ENCODE measurements at regions not wholly inside any gene's neighbourhood (a gene's known extent, or its start where the extent isn't known, plus 50 kb on each side); places are given as distances from the start of the nearest gene placed in this dataset.

DNA sequence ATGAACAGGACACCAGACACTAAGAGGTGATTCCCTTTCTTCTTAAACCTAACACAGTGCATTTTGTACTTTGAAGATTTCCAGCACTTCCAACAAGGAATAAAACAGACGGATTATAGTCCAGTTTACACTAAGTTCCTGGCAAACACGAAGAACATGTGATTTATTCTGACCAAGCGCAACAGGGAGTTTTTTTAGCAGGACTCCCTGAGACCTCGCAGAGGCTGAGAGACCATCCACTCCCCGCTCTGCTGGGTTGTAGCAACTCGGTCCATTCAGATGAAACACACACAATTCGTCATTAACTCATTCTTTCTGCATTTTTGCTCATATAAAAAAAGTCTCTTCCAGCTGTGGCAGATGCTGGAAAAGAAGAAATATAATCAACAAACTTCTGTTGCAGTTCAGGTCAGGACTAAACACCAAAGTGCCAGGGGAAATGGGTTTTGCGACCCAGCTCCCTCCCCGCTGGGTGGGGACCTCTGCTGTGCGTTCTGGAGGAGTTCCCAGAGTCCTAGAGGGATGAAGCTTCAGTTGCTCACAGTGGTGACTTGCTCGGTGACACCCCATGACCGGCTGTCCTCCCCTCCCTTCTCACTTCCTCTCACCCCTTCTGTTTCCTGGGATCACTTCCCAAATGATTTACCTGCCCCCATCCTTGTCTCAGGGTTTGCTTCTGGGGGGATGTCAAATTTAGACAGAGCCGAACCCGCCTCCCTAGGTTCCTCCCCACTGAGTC lies 52.5 kb downstream of the KCNF1 start:
- DNase-seq (ENCODE audit: low spot score) = no peak

DNA sequence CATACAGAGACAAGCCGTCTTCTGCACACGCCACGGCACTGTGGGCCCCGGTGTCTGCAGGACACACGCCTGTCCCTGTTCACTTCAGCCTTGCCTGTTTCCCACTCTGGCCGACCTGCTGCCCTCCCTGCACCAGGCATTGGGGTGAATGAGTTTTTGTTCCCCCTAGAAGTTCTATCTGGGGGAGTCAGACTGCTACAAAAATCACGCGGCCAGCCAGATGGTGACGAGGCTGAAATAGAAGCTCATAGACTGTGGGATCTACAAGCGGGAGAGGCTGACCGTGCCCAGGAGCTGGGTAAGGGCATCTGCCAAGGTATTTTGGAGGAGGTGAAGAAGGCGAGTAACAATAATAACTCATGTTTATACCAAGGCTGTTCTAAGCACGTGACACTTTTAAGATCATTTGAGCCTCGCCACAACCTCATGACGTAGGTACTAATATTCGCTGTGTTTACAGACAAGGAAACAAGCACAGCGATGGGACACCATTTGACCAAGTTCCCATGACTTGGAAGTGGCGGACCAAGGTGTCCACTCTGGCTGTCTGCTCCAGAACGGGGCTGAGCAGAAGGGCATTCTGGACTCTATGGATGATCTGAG lies 53.6 kb downstream of the KCNF1 start:
- no peak for DNase-seq (ENCODE audit: low spot score)

- DNase-seq (ENCODE audit: low spot score) = no peak
These were observed 54.3 kb downstream of the KCNF1 start for GRCh38 chr2:10966056-10966455.

DNA sequence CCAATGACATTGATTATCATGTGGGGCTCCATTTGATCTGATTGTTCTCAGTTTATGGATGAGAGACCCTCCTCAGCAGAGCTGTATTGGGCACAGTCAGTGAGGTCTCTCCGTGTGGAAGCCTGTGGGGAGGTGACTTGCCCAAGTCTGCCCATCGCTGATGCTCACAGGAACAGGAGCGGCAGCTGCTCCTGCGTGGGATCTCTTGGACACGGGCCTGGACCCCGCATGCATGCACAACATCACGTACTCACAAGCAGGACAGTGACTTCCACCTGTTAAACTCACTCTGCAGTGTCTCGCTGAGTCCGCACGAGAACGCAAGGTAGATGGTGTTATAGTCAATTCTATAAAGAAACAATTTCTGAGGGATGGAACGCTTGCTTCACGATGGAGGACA lies 55.0 kb downstream of the KCNF1 start:
- DNase-seq (ENCODE audit: low spot score) = no peak

- no peak for DNase-seq (ENCODE audit: low spot score)
These were observed 56.4 kb downstream of the KCNF1 start for GRCh38 chr2:10968176-10968575.

DNA sequence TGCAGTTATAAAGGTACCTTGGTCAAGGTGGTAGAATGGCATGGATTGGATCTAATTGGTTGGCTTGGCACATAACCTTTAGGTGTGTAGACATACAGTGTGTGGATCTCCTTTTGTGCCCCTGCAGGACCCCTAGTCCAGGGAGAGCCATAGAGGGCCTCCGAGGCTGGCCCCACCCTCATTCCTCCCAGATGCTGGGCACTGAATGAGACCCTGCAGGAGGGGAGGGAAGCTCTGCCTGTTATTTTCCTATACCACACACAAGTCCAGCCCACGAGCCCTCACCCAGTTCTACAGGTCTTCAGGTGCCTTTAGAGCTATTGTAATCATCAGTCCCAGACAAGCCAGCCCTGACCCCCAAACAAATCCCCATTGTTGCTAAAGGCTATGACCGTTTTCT lies 58.9 kb downstream of the KCNF1 start:
- no peak for DNase-seq (ENCODE audit: low spot score)

GRCh38 chr2:10971161-10971887 lies 59.6 kb downstream of the KCNF1 start:
- DNase-seq (ENCODE audit: low spot score) = peak; percentile 72

GRCh38 chr2:10971888-10972260 lies 60.1 kb downstream of the KCNF1 start:
- DNase-seq (ENCODE audit: low spot score) = no peak

- peak; percentile 53 for DNase-seq (ENCODE audit: low spot score)
These were observed 61.1 kb downstream of the KCNF1 start for GRCh38 chr2:10972683-10973433.

DNA sequence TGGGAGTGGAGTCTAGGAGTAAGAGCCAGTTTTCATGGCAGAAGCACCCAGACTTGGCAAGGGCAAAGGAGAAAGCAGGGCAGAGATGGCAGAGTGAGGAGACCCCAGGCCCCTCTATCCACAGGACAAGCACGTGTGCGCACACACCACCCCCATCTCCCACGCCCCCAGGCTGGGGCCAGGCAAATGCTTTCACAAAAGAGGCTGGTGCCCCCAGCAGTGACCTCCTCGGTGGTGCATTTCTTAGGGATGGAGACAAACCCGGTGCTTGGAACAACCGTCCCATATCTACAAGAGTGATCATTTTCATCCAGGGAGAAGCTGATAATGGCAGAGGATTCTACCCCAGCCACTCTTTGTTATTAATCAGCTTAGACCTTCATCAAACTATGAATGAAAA lies 62.0 kb downstream of the KCNF1 start:
- no peak for DNase-seq (ENCODE audit: low spot score)

DNA sequence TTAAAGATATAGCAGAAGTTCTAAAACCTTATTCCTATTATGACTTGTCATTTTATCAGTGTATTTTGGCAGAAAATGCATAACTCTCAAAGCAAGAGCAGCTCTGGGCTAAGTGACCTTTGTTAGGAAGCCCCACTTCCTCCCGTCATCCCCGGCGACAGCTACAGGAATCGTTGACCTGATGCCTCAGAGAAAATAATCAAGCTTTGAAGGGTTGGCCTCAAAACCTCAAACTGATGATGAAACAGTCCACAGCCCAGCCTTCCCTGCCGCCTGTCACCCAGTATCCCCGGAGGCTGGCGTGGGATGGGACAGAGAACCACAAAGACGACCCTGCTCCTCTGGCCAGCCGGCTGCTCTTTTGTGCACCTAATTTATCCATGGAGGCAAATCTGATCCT lies 65.3 kb downstream of the KCNF1 start:
- peak; percentile 81 for DNase-seq (ENCODE audit: low spot score)

DNA sequence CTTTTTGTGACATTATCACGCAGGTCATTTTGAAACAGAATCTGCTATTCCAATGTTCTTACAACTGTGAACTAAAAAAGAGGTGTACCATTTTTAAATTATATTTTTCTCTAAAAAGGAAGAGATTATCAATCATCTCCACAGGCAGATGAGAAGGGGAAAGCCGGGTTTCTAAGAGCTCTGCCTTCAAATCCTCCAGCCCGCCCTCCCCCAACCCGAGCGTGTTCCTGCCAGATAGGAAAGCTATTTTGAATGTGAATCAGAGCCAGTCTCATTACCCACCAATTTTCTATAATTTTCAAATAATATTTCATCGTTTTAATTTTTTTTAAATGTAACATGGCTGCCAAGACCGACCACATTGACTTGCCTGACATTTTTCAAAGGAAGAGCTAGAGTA lies 65.9 kb downstream of the KCNF1 start:
- DNase-seq (ENCODE audit: low spot score) = peak; percentile 24

DNA sequence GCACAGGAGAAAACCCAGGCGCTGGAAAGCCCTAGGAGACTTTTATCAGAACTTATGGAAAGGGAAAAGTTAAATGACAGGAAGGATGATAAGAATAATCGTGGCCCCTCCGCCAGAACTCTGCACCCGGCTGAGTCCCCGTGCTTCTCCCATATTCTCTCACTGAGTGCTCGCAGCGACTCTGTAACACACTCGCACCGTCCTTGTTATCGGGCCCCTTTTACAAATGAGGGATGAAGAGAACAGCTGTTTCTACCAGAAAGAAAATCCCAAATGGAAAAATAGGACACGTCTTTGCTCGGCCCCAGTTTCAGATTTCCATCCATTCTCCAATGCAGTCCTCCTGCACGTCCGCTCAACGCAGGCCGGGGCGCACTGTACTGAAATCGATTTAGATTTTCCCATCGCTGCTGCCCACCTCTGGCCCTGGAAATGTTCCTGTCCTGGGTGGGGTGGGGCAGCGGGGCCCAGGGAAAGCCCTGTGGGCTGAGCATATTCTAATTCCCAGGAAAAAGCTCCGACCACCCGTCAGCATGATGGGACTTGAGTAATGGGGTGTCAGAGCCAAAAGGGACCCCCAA lies 66.4 kb downstream of the KCNF1 start:
- DNase-seq (ENCODE audit: low spot score) = peak; percentile 68

DNA sequence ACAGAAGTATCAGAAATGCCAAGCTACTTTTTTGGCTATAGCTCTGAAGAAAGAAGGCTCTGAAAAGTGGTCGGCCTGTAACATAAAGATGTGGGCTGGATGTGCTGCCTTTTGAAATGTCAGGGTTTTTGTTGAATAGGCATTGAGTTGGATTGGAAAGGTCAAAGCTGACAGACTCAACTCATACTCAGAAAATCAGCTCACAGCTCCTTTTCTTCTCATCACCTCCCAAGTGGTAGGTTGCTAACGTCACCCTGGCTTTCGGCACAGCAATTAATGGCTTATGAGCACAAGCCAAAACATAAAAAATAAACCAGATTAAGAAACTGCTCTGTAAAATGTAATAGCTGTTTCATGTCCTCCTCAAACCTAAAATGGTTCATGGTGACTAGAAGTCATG lies 68.3 kb downstream of the KCNF1 start:
- peak; percentile 12 for DNase-seq (ENCODE audit: low spot score)

DNA sequence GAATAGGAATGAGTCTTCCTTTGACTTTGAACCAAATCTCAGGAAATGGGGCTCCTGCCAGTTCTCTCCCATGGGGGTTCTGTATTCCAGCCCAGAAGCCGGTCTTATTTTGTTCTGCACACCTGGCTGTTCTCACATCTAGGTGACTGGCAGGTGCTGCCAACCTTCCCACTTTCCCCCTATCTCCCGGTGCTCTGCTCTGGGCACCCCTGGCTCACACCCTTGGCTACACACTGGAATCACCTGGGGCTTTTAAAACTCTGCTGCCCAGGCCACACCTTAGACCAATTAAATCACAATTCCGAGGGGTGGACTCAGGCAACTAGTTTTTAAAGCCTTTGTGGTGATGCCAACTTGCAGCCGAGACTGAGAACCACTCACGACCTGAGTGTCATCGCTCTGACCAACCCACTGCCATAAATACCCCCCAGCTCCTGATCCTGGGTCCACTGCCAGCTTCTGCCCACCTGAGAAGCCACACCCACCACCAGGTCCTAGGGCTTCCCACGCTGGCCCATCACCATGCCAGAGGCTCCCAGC lies 69.2 kb downstream of the KCNF1 start:
- DNase-seq (ENCODE audit: low spot score) = peak; percentile 49

GRCh38 chr2:10981451-10981850 lies 69.7 kb downstream of the KCNF1 start:
- DNase-seq (ENCODE audit: low spot score) = peak; percentile 33

- peak; percentile 22 for DNase-seq (ENCODE audit: low spot score)
These were observed 70.3 kb downstream of the KCNF1 start for GRCh38 chr2:10981941-10982431.

GRCh38 chr2:10982931-10983701 lies 71.4 kb downstream of the KCNF1 start:
- peak; percentile 83 for DNase-seq (ENCODE audit: low spot score)

DNA sequence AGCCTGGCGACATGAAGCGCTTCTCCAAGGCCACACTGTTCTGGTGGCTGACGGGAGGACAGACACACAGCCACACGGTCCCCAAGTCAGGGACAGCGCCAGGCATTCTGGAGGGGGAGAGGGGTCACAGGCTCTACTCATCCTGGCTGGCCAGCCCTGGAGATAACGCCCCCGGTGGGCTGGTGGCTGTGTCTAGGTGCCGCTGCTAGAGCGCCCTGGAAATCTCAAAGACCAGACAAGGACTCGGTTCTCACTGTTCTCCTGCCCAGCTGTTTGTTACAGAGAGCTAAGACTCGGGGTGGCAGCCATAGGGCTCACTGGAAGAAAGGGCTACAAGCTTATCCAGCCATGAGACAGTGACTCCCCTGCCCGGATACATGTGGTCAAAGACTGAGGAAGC lies 72.0 kb downstream of the KCNF1 start:
- DNase-seq (ENCODE audit: low spot score) = peak; percentile 78

Data from mesenteric fat pad (tissue), 1 donor.